BE2C (cell line): ENCODE measurements at regions not wholly inside any gene's neighbourhood (a gene's known extent, or its start where the extent isn't known, plus 50 kb on each side); places are given as distances from the start of the nearest gene placed in this dataset.
"Not testable (repeated sequence)": the region's sequence is repeated elsewhere in the genome, so short reads cannot be mapped to it uniquely, and the experiment has no call there.

Experiments
- DNase-seq: peaks from one replicate; pipeline ENCODE4 v3.0.0-alpha.2; 2020
- H3K27me3 ChIP-seq: fragments of 250-450 bp; sonication (Bioruptor Pico); 2 replicates; pipeline ENCODE4 v1.5.1; 2020; ENCODE audit warnings: mild to moderate bottlenecking
- H3K36me3 ChIP-seq: fragments of 250-450 bp; sonication (Bioruptor Pico); 2 replicates; pipeline ENCODE4 v1.5.1; 2020; ENCODE audit warnings: mild to moderate bottlenecking
- H3K4me1 ChIP-seq: fragments of 250-450 bp; sonication (Bioruptor Pico); 2 replicates; pipeline ENCODE4 v1.5.1; 2020
- H3K4me3 ChIP-seq: 2 replicates; pipeline ENCODE4 v1.5.1; 2011; ENCODE audit warnings: low read depth, low read length
- H3K9me3 ChIP-seq: fragments of 250-450 bp; sonication (Bioruptor Pico); 2 replicates; pipeline ENCODE4 v1.5.1; 2020
- TF ChIP-seq, protein P1 (sequence below): IDR thresholded peaks from 2 replicates; pipeline ENCODE4 v1.5.1; 2012; ENCODE audit warnings: mild to moderate bottlenecking, low read depth, low read length

DNA sequence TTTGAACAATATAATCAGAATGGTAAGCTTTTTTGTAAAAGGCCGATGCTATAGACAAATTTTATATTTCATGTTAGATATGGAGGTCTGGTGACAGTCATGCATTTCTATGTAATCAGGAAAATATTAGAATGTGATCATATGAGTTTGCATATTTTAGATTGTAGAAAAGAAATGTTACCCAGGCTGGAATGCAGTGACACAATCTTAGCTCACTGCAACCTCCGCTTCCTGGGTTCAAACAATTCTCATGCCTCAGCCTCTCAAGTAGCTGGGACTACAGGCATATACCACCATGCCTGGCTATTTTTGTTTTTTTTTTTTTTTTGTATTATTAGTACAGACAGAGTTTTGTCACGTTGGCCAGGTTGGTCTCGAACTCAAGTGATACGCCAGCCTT, 152.0 kb downstream of the LMLN start:
- Histone ChIP-seq H3K4me1 (no peaks in the 10 kb centered on the region), H3K9me3 (no peaks in the 10 kb centered on the region), H3K27me3 (peaks cover 68% of the 10 kb centered on the region), H3K4me3 (no peak overlapping the region), H3K36me3 (no peaks in the 10 kb centered on the region)
- TF ChIP-seq, protein P1, sequence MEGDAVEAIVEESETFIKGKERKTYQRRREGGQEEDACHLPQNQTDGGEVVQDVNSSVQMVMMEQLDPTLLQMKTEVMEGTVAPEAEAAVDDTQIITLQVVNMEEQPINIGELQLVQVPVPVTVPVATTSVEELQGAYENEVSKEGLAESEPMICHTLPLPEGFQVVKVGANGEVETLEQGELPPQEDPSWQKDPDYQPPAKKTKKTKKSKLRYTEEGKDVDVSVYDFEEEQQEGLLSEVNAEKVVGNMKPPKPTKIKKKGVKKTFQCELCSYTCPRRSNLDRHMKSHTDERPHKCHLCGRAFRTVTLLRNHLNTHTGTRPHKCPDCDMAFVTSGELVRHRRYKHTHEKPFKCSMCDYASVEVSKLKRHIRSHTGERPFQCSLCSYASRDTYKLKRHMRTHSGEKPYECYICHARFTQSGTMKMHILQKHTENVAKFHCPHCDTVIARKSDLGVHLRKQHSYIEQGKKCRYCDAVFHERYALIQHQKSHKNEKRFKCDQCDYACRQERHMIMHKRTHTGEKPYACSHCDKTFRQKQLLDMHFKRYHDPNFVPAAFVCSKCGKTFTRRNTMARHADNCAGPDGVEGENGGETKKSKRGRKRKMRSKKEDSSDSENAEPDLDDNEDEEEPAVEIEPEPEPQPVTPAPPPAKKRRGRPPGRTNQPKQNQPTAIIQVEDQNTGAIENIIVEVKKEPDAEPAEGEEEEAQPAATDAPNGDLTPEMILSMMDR, result no peak
- DNase-seq, result no peak

DNA sequence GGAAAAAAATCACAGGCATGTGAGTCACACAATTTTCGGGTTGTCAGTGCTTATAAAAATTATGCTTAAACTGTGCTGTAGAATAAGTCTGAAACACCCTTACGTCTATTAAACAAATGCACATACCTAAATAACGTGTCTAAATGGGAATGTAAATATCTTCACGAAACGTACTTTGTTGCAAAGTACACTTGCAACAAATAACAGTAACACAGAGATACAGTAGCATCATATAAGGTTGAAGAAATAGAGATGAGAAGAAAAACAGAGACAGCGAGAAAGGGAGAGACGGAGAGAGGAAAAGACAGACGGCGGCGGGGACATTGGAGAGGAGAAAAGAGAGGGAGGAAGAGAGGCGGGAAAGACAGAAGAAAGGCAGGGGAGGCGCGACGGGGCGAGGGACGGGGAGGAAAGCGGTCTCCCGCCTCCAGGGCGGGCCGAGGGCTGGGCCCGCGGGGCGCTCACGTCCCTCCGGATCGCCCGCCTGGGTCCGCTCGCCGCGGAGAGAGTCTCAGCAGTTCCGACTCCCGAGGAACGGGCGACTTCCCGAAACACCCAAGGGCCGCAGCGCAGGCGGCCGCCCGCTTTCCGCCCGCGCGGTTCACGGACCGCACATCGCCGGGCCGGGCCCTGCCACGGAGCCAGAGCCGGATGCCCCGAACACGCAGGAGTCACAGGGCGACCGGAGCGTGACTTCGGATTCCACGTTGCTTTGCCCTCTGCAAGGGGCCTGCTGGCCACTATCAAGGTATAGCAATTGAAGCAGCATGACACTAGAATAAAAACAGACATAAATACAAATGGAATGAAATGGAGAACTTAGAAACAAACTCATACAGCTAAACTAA, 153.4 kb downstream of the LMLN start:
- Histone ChIP-seq H3K36me3 (no peaks in the 10 kb centered on the region), H3K4me1 (no peaks in the 10 kb centered on the region), H3K4me3 (no peak overlapping the region), H3K27me3 (peaks cover 61% of the 10 kb centered on the region), H3K9me3 (no peaks in the 10 kb centered on the region)
- TF ChIP-seq, protein P1, result no peak
- DNase-seq, result no peak

DNA sequence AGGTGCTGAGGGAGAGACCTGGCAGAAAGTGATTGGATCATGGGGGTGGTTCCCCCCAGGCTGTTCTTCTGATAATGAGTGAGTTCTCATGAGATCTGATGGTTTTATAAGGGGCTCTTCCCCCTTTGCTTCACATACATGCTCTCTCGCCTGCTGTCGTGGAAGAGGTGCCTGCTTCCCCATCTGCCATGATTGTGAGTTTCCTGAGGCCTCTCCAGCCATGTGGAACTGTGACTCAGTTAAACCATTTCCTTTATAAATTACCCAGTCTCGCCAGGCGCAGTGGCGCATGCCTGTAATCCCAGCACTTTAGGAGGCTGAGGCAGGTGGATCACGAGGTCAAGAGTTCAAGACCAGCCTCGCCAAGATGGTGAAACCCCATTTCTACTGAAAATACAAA, 154.5 kb downstream of the LMLN start:
- not testable (repeated sequence) for H3K9me3 ChIP-seq, DNase-seq, H3K36me3 ChIP-seq, H3K4me3 ChIP-seq, H3K4me1 ChIP-seq
- H3K27me3 ChIP-seq, result peaks cover 51% of the 10 kb centered on the region

DNA sequence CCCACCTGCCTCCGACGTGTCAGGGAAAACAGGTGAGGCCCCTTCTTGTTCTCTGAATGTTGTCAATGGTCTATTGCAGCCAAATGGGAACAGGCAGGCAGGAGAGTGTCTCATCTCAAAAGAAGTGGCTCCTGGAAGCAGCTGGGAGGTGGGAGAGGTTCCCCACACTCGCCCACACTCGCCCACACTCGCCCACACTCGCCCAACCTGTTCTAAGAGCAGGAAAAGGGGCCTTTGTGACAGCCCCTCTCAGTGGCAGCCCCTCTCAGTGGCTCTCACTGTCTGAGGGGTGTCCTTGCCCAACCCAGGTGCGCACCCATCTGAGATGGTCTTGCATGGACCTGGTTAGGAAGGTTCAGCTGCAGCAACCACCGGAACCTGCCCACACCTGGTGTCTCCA, 162.2 kb downstream of the LMLN start:
- not testable (repeated sequence) for H3K36me3 ChIP-seq, DNase-seq, H3K27me3 ChIP-seq, H3K4me3 ChIP-seq, H3K4me1 ChIP-seq, H3K9me3 ChIP-seq

DNA sequence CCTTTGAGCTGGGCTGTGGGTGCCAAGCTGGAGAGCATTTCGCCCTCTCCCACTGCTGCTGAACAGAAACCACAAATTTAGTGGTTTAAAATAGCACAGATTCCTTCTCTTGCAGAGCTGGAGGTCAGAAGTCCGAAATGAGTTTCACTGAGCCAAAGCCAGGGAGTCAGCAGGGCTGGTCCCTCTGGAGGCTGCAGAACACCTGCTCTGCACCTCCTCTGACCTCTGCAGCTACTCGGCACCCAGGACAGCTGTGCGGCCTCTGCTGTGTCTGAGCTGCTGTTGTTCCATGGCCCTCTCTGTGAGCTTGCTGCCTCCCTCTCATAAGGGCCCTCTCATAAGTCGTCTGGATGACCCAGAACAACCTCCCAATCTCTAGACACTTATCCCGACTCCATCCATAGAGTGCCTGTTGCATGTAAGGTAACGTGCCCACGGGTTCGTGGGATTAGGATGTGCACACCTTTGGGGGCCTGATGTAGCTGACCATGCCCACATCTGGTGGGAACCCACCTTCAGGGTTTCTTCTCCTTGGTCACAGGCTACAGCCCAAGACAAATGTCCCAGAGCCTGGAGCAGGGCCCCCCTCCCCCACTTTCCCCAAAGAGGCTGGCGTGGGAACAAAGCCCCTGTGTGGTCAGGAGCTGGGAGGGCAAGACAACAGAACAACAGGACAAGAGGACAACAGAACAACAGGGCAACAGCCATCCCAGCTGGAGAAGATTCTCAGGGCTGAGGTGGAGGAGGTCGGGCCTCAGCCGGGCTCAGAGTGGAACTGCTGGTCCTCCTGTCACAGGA, 177.2 kb downstream of the LMLN start:
- H3K4me1 ChIP-seq, H3K27me3 ChIP-seq, H3K36me3 ChIP-seq, H3K4me3 ChIP-seq, DNase-seq, H3K9me3 ChIP-seq: not testable (repeated sequence)

DNA sequence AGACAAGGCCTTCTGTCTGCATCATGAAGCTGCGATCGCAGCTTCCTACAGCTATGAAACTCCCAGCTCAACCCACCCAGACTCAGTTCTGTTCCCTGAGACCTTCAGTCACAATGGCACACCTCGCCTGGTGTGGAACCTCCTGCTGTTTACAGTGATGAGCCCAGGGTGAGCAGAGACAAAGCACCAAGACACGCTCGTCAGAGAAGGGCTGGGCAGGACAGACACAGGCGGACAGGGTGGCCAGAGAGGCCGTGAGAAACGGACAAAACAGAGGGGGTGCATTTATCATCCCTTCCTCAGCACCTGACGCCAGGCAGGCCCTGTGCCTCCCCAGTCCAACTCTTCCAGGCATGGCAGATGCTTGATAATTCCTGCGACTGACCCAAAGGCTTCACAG, 178.2 kb downstream of the LMLN start:
- H3K4me1 ChIP-seq, H3K36me3 ChIP-seq, H3K4me3 ChIP-seq, DNase-seq, H3K27me3 ChIP-seq, H3K9me3 ChIP-seq: not testable (repeated sequence)

DNA sequence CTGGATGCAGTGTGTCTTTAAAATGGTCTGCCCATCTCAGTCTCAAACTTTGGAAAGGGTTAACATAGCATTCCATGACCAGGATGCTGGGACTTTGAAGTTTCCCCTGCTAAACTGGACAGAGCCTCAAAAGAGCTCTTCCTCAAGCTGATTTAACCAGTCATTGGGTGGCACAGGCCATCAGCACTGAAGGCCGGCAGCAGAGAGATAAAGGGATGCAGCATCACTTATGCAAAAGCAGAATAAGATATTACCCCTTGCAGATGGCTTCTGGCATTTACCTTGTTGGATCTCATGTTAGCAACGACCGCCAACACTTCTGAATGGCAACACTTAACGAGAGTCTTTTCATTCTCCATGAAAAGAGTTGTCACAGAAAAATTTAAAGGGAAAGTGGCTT, 179.0 kb downstream of the LMLN start:
- not testable (repeated sequence) for H3K36me3 ChIP-seq, H3K27me3 ChIP-seq, H3K4me1 ChIP-seq, DNase-seq, H3K4me3 ChIP-seq, H3K9me3 ChIP-seq

DNA sequence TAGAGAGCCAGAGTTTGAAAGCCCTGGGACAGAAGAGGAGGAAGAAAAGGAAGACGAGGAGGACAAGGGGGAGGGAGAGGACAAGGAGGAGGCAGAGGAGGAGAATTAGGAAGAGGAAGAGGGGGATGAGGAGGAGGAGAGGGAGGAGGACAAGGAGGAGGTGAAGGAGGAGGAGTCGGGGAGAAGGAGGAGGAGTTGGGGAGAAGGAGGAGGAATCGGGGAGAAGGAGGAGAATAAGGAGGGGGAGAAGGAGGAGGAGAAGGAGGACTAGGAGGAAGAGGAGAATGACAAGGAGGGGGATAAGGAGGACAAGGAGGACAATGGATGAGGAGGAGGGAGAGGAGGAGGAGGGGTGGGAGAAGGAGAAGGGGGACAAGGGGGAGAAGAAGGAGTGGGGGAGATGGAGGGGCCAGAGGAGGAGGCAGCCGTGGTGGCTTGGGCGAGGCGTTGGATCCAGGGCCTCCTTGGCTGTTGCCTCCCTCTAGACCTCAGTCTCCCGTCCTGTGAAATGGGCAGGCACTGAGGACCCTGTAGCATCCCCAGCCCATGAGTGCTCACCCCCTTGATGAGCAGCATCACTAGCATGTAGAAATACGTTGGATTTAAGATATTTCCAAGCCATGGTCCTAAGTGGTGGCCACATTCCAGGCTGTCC, 179.6 kb downstream of the LMLN start:
- DNase-seq, H3K4me1 ChIP-seq, H3K9me3 ChIP-seq, H3K36me3 ChIP-seq, H3K27me3 ChIP-seq, H3K4me3 ChIP-seq: not testable (repeated sequence)

DNA sequence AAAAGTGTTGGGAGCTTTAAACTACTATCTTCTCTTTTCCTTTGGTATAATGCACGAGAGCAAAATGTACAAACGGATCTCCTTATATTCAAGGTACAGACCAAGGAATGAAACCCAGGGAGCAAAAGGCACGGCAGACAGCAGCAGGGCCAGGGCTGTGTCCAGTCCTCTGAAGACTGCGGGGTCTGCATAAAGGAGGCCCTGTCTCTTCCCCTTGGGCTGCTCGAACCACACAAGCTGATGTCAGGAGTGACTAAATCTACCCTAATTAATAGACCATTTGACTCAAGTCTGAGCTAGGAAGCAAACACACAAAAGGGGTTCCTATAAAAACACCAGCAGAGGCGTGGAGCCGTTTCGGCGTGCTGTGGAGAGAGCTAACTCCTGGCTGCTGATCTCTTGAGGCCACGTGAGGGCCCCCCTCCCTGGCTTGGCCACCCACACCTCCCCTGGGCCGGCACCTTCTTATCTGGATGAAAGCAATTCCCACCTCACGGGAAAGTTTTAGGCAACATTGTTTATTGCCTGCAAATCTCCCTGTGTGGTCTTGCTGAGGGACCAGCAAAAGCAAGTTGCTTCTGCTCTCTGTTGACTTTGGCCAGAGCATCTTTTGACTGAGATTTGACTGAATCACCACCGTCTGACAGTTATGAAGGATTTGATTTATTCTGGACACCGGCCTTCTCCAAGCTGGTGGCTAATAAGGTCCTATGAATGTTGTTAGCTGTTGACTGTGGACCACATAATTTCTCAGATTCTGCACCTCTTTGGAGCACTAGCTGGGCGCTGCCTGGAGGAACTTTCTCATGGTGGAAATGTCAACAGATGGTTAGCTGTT, 183.5 kb downstream of the LMLN start:
- not testable (repeated sequence) for H3K9me3 ChIP-seq, H3K4me1 ChIP-seq, H3K4me3 ChIP-seq, DNase-seq, H3K27me3 ChIP-seq, H3K36me3 ChIP-seq

DNA sequence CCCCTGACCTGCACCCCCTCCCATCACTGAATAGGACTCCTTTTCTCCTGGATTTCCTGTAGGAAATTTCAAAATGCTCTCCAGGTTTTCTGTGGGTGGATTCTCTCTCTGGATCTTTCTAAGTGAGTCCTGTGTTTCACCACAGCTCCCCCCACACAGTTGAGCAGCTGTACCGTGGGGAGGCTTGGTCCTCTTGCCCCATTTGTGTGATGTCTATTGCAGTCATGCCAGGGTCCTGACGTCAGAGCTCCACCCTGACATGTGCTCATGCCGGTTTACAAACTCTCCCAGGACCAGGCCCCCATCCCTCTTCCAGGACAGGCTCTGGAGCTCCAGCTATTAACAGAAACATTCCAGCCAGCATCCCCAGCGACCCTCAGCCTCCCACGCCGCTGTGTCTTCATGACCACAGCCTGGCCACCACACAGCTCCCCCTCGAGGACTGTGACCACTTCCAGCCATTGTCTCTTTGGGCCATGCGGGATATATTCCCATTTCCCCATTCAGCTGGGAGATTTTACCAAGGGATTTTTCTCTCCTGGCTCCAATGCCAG, 185.3 kb downstream of the LMLN start:
- H3K9me3 ChIP-seq, H3K27me3 ChIP-seq, H3K4me1 ChIP-seq, DNase-seq, H3K4me3 ChIP-seq, H3K36me3 ChIP-seq: not testable (repeated sequence)

DNA sequence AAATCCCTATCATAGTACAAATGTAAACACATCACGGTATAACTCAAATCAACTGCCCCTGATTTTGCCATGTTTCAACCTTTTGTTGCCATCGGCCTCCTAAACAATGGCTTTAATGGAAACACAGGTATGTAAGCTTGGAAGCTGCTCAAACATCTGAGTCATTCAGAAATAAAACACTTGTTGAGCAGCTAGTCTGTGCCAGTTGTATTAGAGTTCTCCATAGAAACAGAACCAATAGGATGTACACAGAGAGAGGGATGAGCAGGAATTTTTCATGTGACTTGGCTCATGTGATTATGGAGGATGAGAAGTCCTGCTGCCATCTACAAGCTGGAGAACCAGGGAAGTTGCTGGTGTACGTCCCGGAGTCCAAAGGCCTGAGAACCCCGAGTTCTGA, 186.1 kb downstream of the LMLN start:
- H3K4me1 ChIP-seq, DNase-seq, H3K36me3 ChIP-seq, H3K9me3 ChIP-seq, H3K4me3 ChIP-seq, H3K27me3 ChIP-seq: not testable (repeated sequence)

DNA sequence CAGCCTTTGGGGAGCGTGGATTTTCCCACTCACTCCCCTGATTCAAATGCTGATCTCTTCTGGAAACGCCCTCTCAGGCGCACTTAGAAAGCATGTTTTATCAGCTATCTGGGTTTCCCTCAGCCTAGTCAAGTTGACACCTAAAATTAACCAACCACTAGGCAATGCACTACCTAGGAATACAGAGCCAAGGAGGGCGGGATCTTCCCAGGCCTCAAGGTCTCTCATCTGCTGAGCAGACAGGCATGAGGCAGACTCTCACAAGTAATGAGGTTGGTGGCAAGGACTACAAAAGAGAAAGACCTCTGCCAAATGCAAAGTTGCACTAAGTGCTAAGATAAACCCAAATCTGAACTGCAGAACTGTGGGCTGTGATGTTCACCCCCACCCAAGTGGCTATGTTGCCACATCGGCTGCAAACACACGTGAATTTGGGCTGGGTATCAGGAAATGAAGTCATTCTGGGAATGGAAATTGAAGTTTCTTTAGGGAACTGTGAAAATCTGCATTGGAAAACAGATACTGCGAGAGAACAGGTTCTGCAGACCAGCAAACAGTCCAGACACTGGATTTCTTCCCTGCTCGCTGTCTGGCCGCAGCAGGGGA, 186.6 kb downstream of the LMLN start:
- H3K9me3 ChIP-seq, H3K4me3 ChIP-seq, H3K4me1 ChIP-seq, DNase-seq, H3K27me3 ChIP-seq, H3K36me3 ChIP-seq: not testable (repeated sequence)
